ENCODE measurements at regions not wholly inside any gene's neighbourhood (a gene's known extent, or its start where the extent isn't known, plus 50 kb on each side); places are given as distances from the start of the nearest gene placed in this dataset.

- Histone ChIP-seq H3K27me3 (ENCODE audit: control insufficient read depth in 1 of 2, insufficient read depth in 2 of 2, low read length in 2 of 2) (no peaks in the 10 kb centered on the region), H3K27ac (ENCODE audit: low read depth in 1 of 2, low read length in 2 of 2) (no peak overlapping the region), H3K4me1 (ENCODE audit: insufficient read depth, low read length) (no peaks in the 10 kb centered on the region), H3K9me3 (ENCODE audit: control insufficient read depth in 1 of 2, insufficient read depth in 1 of 2, low read length in 2 of 2) (no peaks in the 10 kb centered on the region), H3K4me3 (ENCODE audit: low read length) (no peak overlapping the region), H3K36me3 (ENCODE audit: insufficient read depth, low read length) (no peaks in the 10 kb centered on the region)
- Mint-ChIP-seq H3K27ac (no peak overlapping the region), H3K36me3 (ENCODE audit: low read depth) (no peaks in the 10 kb centered on the region), H3K4me1 (ENCODE audit: low read depth) (no peaks in the 10 kb centered on the region), H3K4me3 (no peak overlapping the region), H3K9me3 (no peaks in the 10 kb centered on the region), H3K27me3 (peaks cover 3% of the 10 kb centered on the region)
- ChIA-PET POLR2A (no interaction called here), CTCF (interaction anchor here (1.3 kb wide), 1 partner anchor 9 kb away, joined by 3 read pairs; no protein-coding TSS in a partner anchor)
- no peak for ATAC-seq (ENCODE audit: poor library complexity)
- no peak for DNase-seq
- TF ChIP-seq, protein P1, sequence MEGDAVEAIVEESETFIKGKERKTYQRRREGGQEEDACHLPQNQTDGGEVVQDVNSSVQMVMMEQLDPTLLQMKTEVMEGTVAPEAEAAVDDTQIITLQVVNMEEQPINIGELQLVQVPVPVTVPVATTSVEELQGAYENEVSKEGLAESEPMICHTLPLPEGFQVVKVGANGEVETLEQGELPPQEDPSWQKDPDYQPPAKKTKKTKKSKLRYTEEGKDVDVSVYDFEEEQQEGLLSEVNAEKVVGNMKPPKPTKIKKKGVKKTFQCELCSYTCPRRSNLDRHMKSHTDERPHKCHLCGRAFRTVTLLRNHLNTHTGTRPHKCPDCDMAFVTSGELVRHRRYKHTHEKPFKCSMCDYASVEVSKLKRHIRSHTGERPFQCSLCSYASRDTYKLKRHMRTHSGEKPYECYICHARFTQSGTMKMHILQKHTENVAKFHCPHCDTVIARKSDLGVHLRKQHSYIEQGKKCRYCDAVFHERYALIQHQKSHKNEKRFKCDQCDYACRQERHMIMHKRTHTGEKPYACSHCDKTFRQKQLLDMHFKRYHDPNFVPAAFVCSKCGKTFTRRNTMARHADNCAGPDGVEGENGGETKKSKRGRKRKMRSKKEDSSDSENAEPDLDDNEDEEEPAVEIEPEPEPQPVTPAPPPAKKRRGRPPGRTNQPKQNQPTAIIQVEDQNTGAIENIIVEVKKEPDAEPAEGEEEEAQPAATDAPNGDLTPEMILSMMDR (IDR thresholded peaks at IDR 0.05), result no peak
- intact Hi-C loops (cut with DNase I, micrococcal nuclease), result no loop called here
Measured at GRCh38 chr6:63516186-63516944, 55.9 kb upstream of the LOC128125822 start.

DNA sequence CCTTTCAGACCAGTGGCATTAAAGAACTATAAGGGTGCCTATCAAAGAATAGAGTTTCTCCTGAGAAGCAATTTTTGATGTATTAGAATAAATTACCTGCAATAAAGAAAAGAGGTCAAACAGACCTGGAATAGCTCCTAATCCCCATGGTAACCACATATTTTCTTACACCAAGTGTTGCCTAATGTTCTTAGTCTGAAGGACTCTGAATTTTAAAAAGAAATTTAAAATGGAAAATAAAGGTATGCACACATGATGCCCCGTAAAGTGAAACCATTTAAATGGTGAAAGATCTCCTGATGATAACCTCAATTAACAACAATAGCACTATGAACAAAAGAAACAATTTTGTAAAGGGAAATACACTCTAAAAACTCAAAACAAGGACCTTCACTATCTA is 55.1 kb upstream of the LOC128125822 start:
- H3K4me3 ChIP-seq (ENCODE audit: low read length), result no peak overlapping the region
- POLR2A ChIA-PET, result no interaction called here
- H3K4me1 ChIP-seq (ENCODE audit: insufficient read depth, low read length), result no peaks in the 10 kb centered on the region
- Mint-ChIP-seq H3K9me3 (no peaks in the 10 kb centered on the region), H3K27me3 (peaks cover 3% of the 10 kb centered on the region), H3K4me1 (ENCODE audit: low read depth) (no peaks in the 10 kb centered on the region), H3K27ac (no peak overlapping the region), H3K4me3 (no peak overlapping the region), H3K36me3 (ENCODE audit: low read depth) (no peaks in the 10 kb centered on the region)
- CTCF ChIA-PET, result interaction anchor here (1.3 kb wide), 1 partner anchor 9 kb away, joined by 3 read pairs; no protein-coding TSS in a partner anchor
- DNase-seq (no peak), ATAC-seq (ENCODE audit: poor library complexity) (no peak)
- H3K36me3 ChIP-seq (ENCODE audit: insufficient read depth, low read length), result no peaks in the 10 kb centered on the region
- TF ChIP-seq, protein P1 (IDR thresholded peaks at IDR 0.05), result no peak
- H3K9me3 ChIP-seq (ENCODE audit: control insufficient read depth in 1 of 2, insufficient read depth in 1 of 2, low read length in 2 of 2), result no peaks in the 10 kb centered on the region
- no peak overlapping the region for H3K27ac ChIP-seq (ENCODE audit: low read depth in 1 of 2, low read length in 2 of 2)
- H3K27me3 ChIP-seq (ENCODE audit: control insufficient read depth in 1 of 2, insufficient read depth in 2 of 2, low read length in 2 of 2), result no peaks in the 10 kb centered on the region
- intact Hi-C loops (cut with DNase I, micrococcal nuclease), result no loop called here

DNA sequence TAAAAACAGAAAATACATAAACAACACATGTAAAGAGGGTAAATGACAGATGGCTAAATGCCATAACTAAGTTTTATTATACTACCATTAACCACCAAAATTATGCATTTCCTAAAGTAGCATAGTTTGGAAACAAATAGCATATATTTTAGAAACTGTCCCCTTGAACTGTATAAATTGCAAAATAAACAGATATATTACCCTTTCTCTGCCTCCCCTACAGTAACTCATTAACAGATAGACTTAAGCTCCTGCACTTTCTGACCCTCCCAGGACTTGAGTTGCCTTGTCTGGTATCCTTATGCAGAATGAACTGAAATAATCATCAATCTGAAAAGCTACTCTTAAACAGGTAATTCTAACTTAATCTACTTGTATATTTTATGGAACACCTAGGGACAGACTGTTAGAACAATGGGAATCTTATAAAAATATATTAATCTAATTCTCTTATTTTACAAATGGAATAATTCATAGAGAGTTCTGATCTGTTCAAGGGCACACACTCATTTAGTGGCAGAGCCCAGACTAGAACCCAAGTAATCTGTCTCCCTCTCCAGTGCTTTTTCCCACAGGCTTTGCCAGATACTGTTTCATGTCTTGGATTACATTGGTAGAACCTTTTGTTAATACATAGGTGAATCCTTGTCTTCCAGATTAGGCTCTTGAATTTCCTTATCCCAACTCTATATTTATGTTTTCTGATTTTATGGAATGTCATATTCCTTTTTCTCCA is 50.6 kb upstream of the LOC128125822 start:
- ATAC-seq (ENCODE audit: poor library complexity), result no peak
- H3K4me1 Mint-ChIP-seq (ENCODE audit: low read depth), result no peaks in the 10 kb centered on the region
- no peaks in the 10 kb centered on the region for H3K4me1 ChIP-seq (ENCODE audit: insufficient read depth, low read length)
- peaks cover 3% of the 10 kb centered on the region for H3K27me3 Mint-ChIP-seq
- no peak overlapping the region for H3K27ac Mint-ChIP-seq
- no peak overlapping the region for H3K4me3 ChIP-seq (ENCODE audit: low read length)
- no peaks in the 10 kb centered on the region for H3K27me3 ChIP-seq (ENCODE audit: control insufficient read depth in 1 of 2, insufficient read depth in 2 of 2, low read length in 2 of 2)
- TF ChIP-seq, protein P1 (IDR thresholded peaks at IDR 0.05), result no peak
- no peaks in the 10 kb centered on the region for H3K9me3 ChIP-seq (ENCODE audit: control insufficient read depth in 1 of 2, insufficient read depth in 1 of 2, low read length in 2 of 2)
- H3K9me3 Mint-ChIP-seq, result no peaks in the 10 kb centered on the region
- no peaks in the 10 kb centered on the region for H3K36me3 Mint-ChIP-seq (ENCODE audit: low read depth)
- ChIA-PET POLR2A (no interaction called here), CTCF (interaction anchor here (1.0 kb wide), 1 partner anchor 18 kb away, joined by 3 read pairs; no protein-coding TSS in a partner anchor)
- H3K4me3 Mint-ChIP-seq, result no peak overlapping the region
- H3K36me3 ChIP-seq (ENCODE audit: insufficient read depth, low read length), result no peaks in the 10 kb centered on the region
- DNase-seq, result no peak
- intact Hi-C loops (cut with DNase I, micrococcal nuclease), result no loop called here
- no peak overlapping the region for H3K27ac ChIP-seq (ENCODE audit: low read depth in 1 of 2, low read length in 2 of 2)

All from CD4-positive, alpha-beta T cell (primary cell).